ENCODE measurements at regions not wholly inside any gene's neighbourhood (a gene's known extent, or its start where the extent isn't known, plus 50 kb on each side); places are given as distances from the start of the nearest gene placed in this dataset.
"Not testable (repeated sequence)": the region's sequence is repeated elsewhere in the genome, so short reads cannot be mapped to it uniquely, and the experiment has no call there.

GRCh38 chr17:20823905-20824304 is 218.9 kb downstream of the USP22 start:
- Mint-ChIP-seq H3K4me3 (no peak overlapping the region), H3K27me3 (peaks cover 16% of the 10 kb centered on the region), H3K4me1 (no peaks in the 10 kb centered on the region), H3K36me3 (no peaks in the 10 kb centered on the region), H3K9me3 (no peaks in the 10 kb centered on the region), H3K27ac (no peak overlapping the region)
- CTCF ChIA-PET, result no interaction called here
- no peak for DNase-seq

GRCh38 chr17:20825539-20825938 is 217.3 kb downstream of the USP22 start:
- Mint-ChIP-seq H3K4me3 (no peak overlapping the region), H3K36me3 (no peaks in the 10 kb centered on the region), H3K27ac (no peak overlapping the region), H3K4me1 (no peaks in the 10 kb centered on the region), H3K27me3 (peaks cover 20% of the 10 kb centered on the region), H3K9me3 (no peaks in the 10 kb centered on the region)
- no peak for DNase-seq
- CTCF ChIA-PET, result interaction anchor here (0.7 kb wide), 1 partner anchor 375 kb away, joined by 3 read pairs; no protein-coding TSS in a partner anchor

GRCh38 chr17:20840453-20840852 is 202.4 kb downstream of the USP22 start:
- H3K4me1 Mint-ChIP-seq, result peaks cover 10% of the 10 kb centered on the region
- CTCF ChIA-PET, H3K9me3 Mint-ChIP-seq: not testable (repeated sequence)

GRCh38 chr17:20840987-20841865 is 201.6 kb downstream of the USP22 start:
- H3K27ac Mint-ChIP-seq, H3K9me3 Mint-ChIP-seq, H3K36me3 Mint-ChIP-seq, H3K4me3 Mint-ChIP-seq, CTCF ChIA-PET, DNase-seq: not testable (repeated sequence)
- Mint-ChIP-seq H3K27me3 (peaks cover 44% of the 10 kb centered on the region), H3K4me1 (peaks cover 10% of the 10 kb centered on the region)

More at GRCh38 chr17:20840453-20840852, 202.4 kb downstream of the USP22 start:
- not testable (repeated sequence) for DNase-seq, H3K27ac Mint-ChIP-seq, H3K36me3 Mint-ChIP-seq, H3K4me3 Mint-ChIP-seq
- H3K27me3 Mint-ChIP-seq, result peaks cover 43% of the 10 kb centered on the region

GRCh38 chr17:20842012-20842411 is 200.8 kb downstream of the USP22 start:
- CTCF ChIA-PET, H3K36me3 Mint-ChIP-seq, H3K27ac Mint-ChIP-seq, H3K9me3 Mint-ChIP-seq, H3K4me3 Mint-ChIP-seq, DNase-seq: not testable (repeated sequence)
- peaks cover 48% of the 10 kb centered on the region for H3K27me3 Mint-ChIP-seq
- H3K4me1 Mint-ChIP-seq, result peaks cover 10% of the 10 kb centered on the region

GRCh38 chr17:20843261-20843660 is 199.6 kb downstream of the USP22 start:
- Mint-ChIP-seq H3K4me3 (peak overlapping the region; percentile 23), H3K27me3 (peaks cover 52% of the 10 kb centered on the region), H3K4me1 (peaks cover 10% of the 10 kb centered on the region)
- H3K27ac Mint-ChIP-seq, H3K9me3 Mint-ChIP-seq, DNase-seq, CTCF ChIA-PET, H3K36me3 Mint-ChIP-seq: not testable (repeated sequence)

GRCh38 chr17:20843799-20844553 is 198.8 kb downstream of the USP22 start:
- DNase-seq, result peak; percentile 64
- H3K27ac Mint-ChIP-seq, CTCF ChIA-PET, H3K36me3 Mint-ChIP-seq, H3K9me3 Mint-ChIP-seq: not testable (repeated sequence)
- Mint-ChIP-seq H3K4me1 (peaks cover 10% of the 10 kb centered on the region), H3K27me3 (peaks cover 51% of the 10 kb centered on the region), H3K4me3 (peak overlapping the region; percentile 44)

GRCh38 chr17:20848869-20849443 is 193.9 kb downstream of the USP22 start:
- Mint-ChIP-seq H3K27me3 (peaks cover 24% of the 10 kb centered on the region), H3K4me1 (peaks cover 10% of the 10 kb centered on the region)
- CTCF ChIA-PET, H3K9me3 Mint-ChIP-seq, H3K27ac Mint-ChIP-seq, H3K36me3 Mint-ChIP-seq, H3K4me3 Mint-ChIP-seq, DNase-seq: not testable (repeated sequence)

GRCh38 chr17:20851591-20852238 is 191.1 kb downstream of the USP22 start:
- not testable (repeated sequence) for DNase-seq, H3K9me3 Mint-ChIP-seq, H3K36me3 Mint-ChIP-seq, H3K27ac Mint-ChIP-seq
- peaks cover 24% of the 10 kb centered on the region for H3K27me3 Mint-ChIP-seq
- H3K4me1 Mint-ChIP-seq, result peaks cover 10% of the 10 kb centered on the region
- CTCF ChIA-PET, result interaction anchor here (0.7 kb wide), 1 partner anchor 248 kb away, joined by 3 read pairs; no protein-coding TSS in a partner anchor
- peak overlapping the region; percentile 58 for H3K4me3 Mint-ChIP-seq

GRCh38 chr17:20852239-20852989 is 190.4 kb downstream of the USP22 start:
- Mint-ChIP-seq H3K4me1 (peaks cover 10% of the 10 kb centered on the region), H3K4me3 (peak overlapping the region; percentile 58), H3K27ac (no peak overlapping the region), H3K36me3 (no peaks in the 10 kb centered on the region), H3K27me3 (peaks cover 24% of the 10 kb centered on the region), H3K9me3 (no peaks in the 10 kb centered on the region)
- peak; percentile 38 for DNase-seq
- CTCF ChIA-PET, result no interaction called here

GRCh38 chr17:20852990-20853370 is 189.8 kb downstream of the USP22 start:
- DNase-seq, result no peak
- Mint-ChIP-seq H3K4me3 (peak overlapping the region; percentile 58), H3K36me3 (no peaks in the 10 kb centered on the region), H3K27ac (no peak overlapping the region), H3K4me1 (peaks cover 10% of the 10 kb centered on the region), H3K27me3 (peaks cover 23% of the 10 kb centered on the region), H3K9me3 (no peaks in the 10 kb centered on the region)
- CTCF ChIA-PET, result no interaction called here

GRCh38 chr17:20855910-20856470 is 186.8 kb downstream of the USP22 start:
- H3K27me3 Mint-ChIP-seq, result peaks cover 17% of the 10 kb centered on the region
- DNase-seq, CTCF ChIA-PET, H3K9me3 Mint-ChIP-seq, H3K4me3 Mint-ChIP-seq, H3K27ac Mint-ChIP-seq, H3K36me3 Mint-ChIP-seq: not testable (repeated sequence)
- peaks cover 10% of the 10 kb centered on the region for H3K4me1 Mint-ChIP-seq

- H3K4me3 Mint-ChIP-seq, H3K4me1 Mint-ChIP-seq, H3K27ac Mint-ChIP-seq, H3K36me3 Mint-ChIP-seq, DNase-seq, H3K9me3 Mint-ChIP-seq, H3K27me3 Mint-ChIP-seq, CTCF ChIA-PET: not testable (repeated sequence)
These were observed 176.2 kb downstream of the USP22 start for GRCh38 chr17:20866444-20867209.
